ENCODE measurements at regions not wholly inside any gene's neighbourhood (a gene's known extent, or its start where the extent isn't known, plus 50 kb on each side); places are given as distances from the start of the nearest gene placed in this dataset.
"Not testable (repeated sequence)": the region's sequence is repeated elsewhere in the genome, so short reads cannot be mapped to it uniquely, and the experiment has no call there.

DNA sequence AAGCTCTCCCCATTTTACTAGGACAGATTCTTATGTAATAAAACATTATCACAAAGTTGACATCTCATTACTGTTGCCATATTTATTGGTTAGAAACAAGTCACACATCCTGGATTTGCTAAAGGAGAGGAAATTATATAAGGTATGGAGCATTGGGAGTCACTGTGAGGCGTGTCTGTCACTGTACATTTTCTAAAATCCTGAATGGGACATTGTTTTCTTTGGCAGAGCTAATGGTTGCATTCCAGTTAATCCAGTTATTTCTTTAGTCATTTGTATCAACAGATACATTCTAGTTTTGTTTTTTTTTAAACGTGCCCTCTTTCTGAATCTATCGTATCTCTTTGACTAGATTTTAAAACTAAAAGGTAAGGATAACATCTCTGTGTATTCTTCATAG, 70.2 kb upstream of the MITF start:
- Histone ChIP-seq H3K27ac (ENCODE audit: low read depth, low read length) (no peak overlapping the region), H3K9ac (ENCODE audit: low read depth in 1 of 2, low read length in 2 of 2) (no peak overlapping the region), H3K4me1 (ENCODE audit: control insufficient read depth in 1 of 2, insufficient read depth in 2 of 2, low read length in 2 of 2) (peaks cover 0 to 7% of the 10 kb centered on the region in 2 donors), H3K9me3 (ENCODE audit: control insufficient read depth in 1 of 2, low read length in 2 of 2) (peaks cover 0 to 2% of the 10 kb centered on the region in 2 donors), H3K27me3 (ENCODE audit: control insufficient read depth in 1 of 2, insufficient read depth in 2 of 2, low read length in 2 of 2) (no peaks in the 10 kb centered on the region), H3K4me3 (ENCODE audit: low read depth in 1 of 2, low read length in 2 of 2) (no peak overlapping the region), H3K36me3 (ENCODE audit: control insufficient read depth in 1 of 2, insufficient read depth in 2 of 2, low read length in 2 of 2) (no peaks in the 10 kb centered on the region)

DNA sequence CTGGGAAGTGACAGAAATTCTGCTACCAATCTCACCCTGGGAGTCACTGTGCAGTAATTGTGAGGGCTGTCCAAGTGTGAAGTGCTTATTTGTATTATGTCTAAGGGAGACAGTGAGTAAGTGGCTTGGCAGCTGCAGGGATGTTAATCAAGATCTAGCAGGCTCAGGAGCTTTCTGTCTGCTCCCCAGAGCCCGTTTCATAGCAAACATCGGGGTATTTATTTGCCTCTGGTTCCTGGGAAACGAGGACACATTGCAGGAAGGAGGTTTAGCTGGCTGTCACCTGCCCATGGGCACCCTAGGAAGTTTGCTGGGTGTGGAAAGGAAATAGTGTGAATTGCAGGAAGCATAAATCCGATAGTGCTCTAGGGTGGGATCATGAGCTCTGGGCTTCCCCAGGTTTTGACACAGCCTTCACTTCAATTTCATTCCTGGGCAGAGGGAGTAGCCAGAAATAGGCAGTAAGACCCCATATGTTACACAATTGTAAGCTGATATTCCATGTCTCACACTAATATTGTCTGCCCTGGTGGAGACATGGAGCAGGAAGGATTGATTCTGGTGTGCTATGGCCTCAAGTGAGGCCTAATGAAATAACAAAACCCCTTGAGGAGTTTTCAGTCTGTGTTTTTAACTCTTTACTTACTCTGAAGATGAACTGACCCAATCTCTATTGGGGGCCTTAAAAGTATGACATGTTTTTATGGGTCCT, 74.1 kb upstream of the MITF start:
- H3K27me3 ChIP-seq (ENCODE audit: control insufficient read depth in 1 of 2, insufficient read depth in 2 of 2, low read length in 2 of 2), result no peaks in the 10 kb centered on the region
- no peak overlapping the region for H3K27ac ChIP-seq (ENCODE audit: low read depth, low read length)
- peaks cover 0 to 7% of the 10 kb centered on the region in 2 donors for H3K4me1 ChIP-seq (ENCODE audit: control insufficient read depth in 1 of 2, insufficient read depth in 2 of 2, low read length in 2 of 2)
- peaks cover 0 to 2% of the 10 kb centered on the region in 2 donors for H3K9me3 ChIP-seq (ENCODE audit: control insufficient read depth in 1 of 2, low read length in 2 of 2)
- no peak overlapping the region for H3K4me3 ChIP-seq (ENCODE audit: low read depth in 1 of 2, low read length in 2 of 2)
- H3K9ac ChIP-seq (ENCODE audit: low read depth in 1 of 2, low read length in 2 of 2), result no peak overlapping the region
- no peaks in the 10 kb centered on the region for H3K36me3 ChIP-seq (ENCODE audit: control insufficient read depth in 1 of 2, insufficient read depth in 2 of 2, low read length in 2 of 2)

DNA sequence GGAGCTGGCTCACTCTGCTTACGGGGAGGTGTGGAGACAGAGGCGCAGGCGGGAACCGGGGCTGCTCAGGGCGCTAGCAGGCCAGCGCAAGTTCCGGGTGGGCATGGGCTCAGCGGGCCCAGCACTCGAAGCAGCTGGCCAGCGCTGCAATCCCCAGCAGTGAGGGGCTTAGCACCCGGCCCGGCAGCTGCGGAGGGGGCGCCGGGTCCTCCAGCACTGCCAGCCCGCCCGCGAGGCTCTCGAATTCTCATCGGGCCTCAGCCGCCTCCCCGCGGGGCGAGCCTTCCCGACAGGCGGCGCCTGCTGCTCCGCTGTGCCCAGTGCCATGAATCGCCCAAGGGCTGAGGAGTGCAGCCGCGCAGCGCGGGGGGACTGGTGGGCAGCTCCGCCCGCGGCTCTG, 78.6 kb upstream of the MITF start:
- Histone ChIP-seq H3K27me3 (ENCODE audit: control insufficient read depth in 1 of 2, insufficient read depth in 2 of 2, low read length in 2 of 2) (no peaks in the 10 kb centered on the region), H3K9ac (ENCODE audit: low read depth in 1 of 2, low read length in 2 of 2) (no peak overlapping the region), H3K9me3 (ENCODE audit: control insufficient read depth in 1 of 2, low read length in 2 of 2) (no peaks in the 10 kb centered on the region), H3K4me3 (ENCODE audit: low read depth in 1 of 2, low read length in 2 of 2) (no peak overlapping the region), H3K36me3 (ENCODE audit: control insufficient read depth in 1 of 2, insufficient read depth in 2 of 2, low read length in 2 of 2) (no peaks in the 10 kb centered on the region), H3K4me1 (ENCODE audit: control insufficient read depth in 1 of 2, insufficient read depth in 2 of 2, low read length in 2 of 2) (peaks cover 0 to 11% of the 10 kb centered on the region in 2 donors), H3K27ac (ENCODE audit: low read depth, low read length) (no peak overlapping the region)

DNA sequence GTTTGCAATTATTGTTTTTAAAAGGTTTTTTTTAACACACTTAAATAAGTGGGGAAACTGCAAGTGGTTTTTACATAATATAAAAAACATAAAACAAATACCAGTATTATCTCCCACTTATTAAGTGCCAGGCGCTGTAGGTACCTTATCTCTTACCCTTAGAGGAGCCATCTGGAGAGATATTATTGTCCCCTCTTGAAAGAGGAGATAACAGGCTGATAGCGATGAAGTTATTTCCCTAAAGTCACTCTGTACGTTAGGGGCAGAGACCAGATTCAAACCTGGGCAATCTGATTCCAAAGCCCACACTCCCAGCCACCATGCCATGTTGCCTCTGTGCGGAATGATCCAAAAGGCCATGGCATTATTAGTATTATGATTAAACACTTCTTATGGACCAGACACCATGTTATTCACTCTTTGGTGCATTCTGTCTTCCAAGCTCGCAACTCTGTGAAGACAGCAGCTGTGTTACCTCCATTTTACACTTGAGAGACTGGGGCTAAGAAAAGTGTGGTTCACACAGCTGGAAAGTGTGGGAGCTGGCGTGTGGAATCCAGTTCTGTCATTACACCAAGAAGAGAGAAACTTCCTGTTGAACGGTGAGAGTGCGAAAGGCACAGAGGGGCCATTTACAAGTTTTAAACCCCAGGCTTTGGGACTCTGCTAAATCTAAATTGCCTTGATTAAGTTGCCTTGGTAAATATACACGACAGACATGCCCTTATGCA, 79.9 kb upstream of the MITF start:
- no peaks in the 10 kb centered on the region for H3K9me3 ChIP-seq (ENCODE audit: control insufficient read depth in 1 of 2, low read length in 2 of 2)
- peaks cover 0 to 4% of the 10 kb centered on the region in 2 donors for H3K4me1 ChIP-seq (ENCODE audit: control insufficient read depth in 1 of 2, insufficient read depth in 2 of 2, low read length in 2 of 2)
- no peak overlapping the region for H3K9ac ChIP-seq (ENCODE audit: low read depth in 1 of 2, low read length in 2 of 2)
- H3K36me3 ChIP-seq (ENCODE audit: control insufficient read depth in 1 of 2, insufficient read depth in 2 of 2, low read length in 2 of 2), result no peaks in the 10 kb centered on the region
- H3K4me3 ChIP-seq (ENCODE audit: low read depth in 1 of 2, low read length in 2 of 2), result no peak overlapping the region
- H3K27me3 ChIP-seq (ENCODE audit: control insufficient read depth in 1 of 2, insufficient read depth in 2 of 2, low read length in 2 of 2), result no peaks in the 10 kb centered on the region
- H3K27ac ChIP-seq (ENCODE audit: low read depth, low read length), result no peak overlapping the region

DNA sequence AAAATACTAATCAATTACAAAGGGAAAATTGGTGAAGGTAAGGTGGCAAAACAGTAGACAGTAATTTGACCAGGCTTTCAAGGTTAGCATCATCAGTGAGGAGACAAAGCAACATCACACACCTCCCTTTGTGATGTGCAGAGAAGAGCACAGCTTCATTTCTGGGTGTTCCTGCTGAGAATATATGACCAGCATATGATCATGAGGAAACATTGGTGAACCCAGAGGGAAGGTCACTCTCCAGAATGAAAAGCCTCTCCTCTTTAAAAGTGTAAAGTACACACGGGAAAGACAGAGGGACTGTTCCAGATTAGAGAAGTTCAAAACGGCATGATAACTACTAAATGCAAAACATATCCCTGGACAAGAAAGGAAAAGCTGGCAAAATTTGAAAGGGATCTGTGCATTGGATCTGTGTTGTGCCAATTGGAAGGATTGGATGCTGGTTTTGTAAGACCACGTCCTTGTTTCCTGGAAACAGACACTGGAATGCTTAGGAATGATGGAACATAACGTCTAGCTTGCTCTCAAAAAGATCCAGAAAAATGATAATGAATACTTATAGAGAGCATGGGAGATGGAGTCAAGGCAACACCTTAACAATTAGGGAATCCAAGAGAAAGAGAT, 80.6 kb upstream of the MITF start:
- Histone ChIP-seq H3K36me3 (ENCODE audit: control insufficient read depth in 1 of 2, insufficient read depth in 2 of 2, low read length in 2 of 2) (no peaks in the 10 kb centered on the region), H3K27ac (ENCODE audit: low read depth, low read length) (no peak overlapping the region), H3K9ac (ENCODE audit: low read depth in 1 of 2, low read length in 2 of 2) (no peak overlapping the region), H3K9me3 (ENCODE audit: control insufficient read depth in 1 of 2, low read length in 2 of 2) (no peaks in the 10 kb centered on the region), H3K4me1 (ENCODE audit: control insufficient read depth in 1 of 2, insufficient read depth in 2 of 2, low read length in 2 of 2) (peaks cover 0 to 4% of the 10 kb centered on the region in 2 donors), H3K27me3 (ENCODE audit: control insufficient read depth in 1 of 2, insufficient read depth in 2 of 2, low read length in 2 of 2) (no peaks in the 10 kb centered on the region), H3K4me3 (ENCODE audit: low read depth in 1 of 2, low read length in 2 of 2) (no peak overlapping the region)

DNA sequence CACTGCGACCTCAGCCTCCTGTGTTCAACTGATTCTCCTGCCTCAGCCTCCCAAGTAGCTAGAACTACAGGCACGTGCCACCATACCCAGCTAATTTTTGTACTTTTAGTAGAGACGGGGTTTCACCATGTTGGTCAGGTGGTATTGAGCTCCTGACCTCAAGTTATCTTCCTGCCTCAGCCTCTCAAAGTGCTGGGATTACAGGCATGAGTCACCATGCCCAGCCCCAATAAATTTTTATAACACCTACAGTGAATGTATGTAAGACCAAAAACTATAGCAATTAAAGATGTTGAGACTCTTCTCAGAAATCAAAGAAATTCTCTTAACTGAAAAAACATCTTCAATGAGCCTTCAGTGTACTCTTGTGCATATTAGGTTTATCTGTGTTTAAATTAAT, 82.2 kb upstream of the MITF start:
- H3K36me3 ChIP-seq (ENCODE audit: control insufficient read depth in 1 of 2, insufficient read depth in 2 of 2, low read length in 2 of 2); H3K27ac ChIP-seq (ENCODE audit: low read depth, low read length); H3K4me3 ChIP-seq (ENCODE audit: low read depth in 1 of 2, low read length in 2 of 2); H3K27me3 ChIP-seq (ENCODE audit: control insufficient read depth in 1 of 2, insufficient read depth in 2 of 2, low read length in 2 of 2); H3K9me3 ChIP-seq (ENCODE audit: control insufficient read depth in 1 of 2, low read length in 2 of 2); H3K4me1 ChIP-seq (ENCODE audit: control insufficient read depth in 1 of 2, insufficient read depth in 2 of 2, low read length in 2 of 2); H3K9ac ChIP-seq (ENCODE audit: low read depth in 1 of 2, low read length in 2 of 2): not testable (repeated sequence)

DNA sequence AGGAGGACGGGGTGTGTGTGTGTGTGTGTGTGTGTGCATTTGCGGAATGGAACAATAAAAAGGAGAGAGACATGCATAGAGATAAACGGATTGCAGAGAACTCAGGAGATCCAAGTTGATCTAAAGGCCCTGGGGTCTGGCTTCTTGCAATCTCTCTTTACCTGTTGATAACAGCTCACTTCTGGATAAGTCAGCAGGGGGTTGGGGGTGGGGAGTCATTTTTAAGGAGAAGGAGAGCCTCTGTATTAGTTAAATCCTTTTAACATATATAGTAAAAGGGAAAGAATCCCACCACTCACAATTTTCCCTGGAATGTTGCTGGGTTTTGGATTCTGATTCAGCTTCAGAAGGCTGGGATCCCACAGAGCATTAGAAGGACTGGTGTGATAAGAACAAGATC, 87.5 kb upstream of the MITF start:
- Histone ChIP-seq H3K4me3 (ENCODE audit: low read depth in 1 of 2, low read length in 2 of 2) (no peak overlapping the region), H3K27ac (ENCODE audit: low read depth, low read length) (no peak overlapping the region), H3K36me3 (ENCODE audit: control insufficient read depth in 1 of 2, insufficient read depth in 2 of 2, low read length in 2 of 2) (no peaks in the 10 kb centered on the region), H3K4me1 (ENCODE audit: control insufficient read depth in 1 of 2, insufficient read depth in 2 of 2, low read length in 2 of 2) (peaks cover 0 to 3% of the 10 kb centered on the region in 2 donors), H3K9me3 (ENCODE audit: control insufficient read depth in 1 of 2, low read length in 2 of 2) (no peaks in the 10 kb centered on the region), H3K9ac (ENCODE audit: low read depth in 1 of 2, low read length in 2 of 2) (no peak overlapping the region), H3K27me3 (ENCODE audit: control insufficient read depth in 1 of 2, insufficient read depth in 2 of 2, low read length in 2 of 2) (no peaks in the 10 kb centered on the region)

DNA sequence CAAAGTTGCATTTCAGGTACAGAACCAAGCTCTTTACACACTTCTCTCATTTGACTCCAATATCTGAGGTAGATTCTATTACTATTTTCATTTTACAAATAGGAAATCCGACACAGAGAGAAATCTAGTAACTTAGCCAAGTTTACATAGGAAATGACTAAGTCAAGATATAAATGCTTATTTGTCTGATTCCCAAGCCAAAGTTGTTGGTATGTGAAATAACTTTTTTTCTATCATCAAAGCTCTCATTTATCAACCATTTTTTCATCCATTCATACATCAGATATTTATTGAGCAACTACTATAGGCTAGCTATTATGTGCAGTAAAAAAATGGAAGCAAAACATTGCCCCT, 89.2 kb upstream of the MITF start:
- no peak overlapping the region for H3K4me3 ChIP-seq (ENCODE audit: low read depth in 1 of 2, low read length in 2 of 2)
- H3K36me3 ChIP-seq (ENCODE audit: control insufficient read depth in 1 of 2, insufficient read depth in 2 of 2, low read length in 2 of 2), result no peaks in the 10 kb centered on the region
- H3K9ac ChIP-seq (ENCODE audit: low read depth in 1 of 2, low read length in 2 of 2), result no peak overlapping the region
- no peaks in the 10 kb centered on the region for H3K9me3 ChIP-seq (ENCODE audit: control insufficient read depth in 1 of 2, low read length in 2 of 2)
- H3K27ac ChIP-seq (ENCODE audit: low read depth, low read length), result no peak overlapping the region
- no peaks in the 10 kb centered on the region for H3K4me1 ChIP-seq (ENCODE audit: control insufficient read depth in 1 of 2, insufficient read depth in 2 of 2, low read length in 2 of 2)
- H3K27me3 ChIP-seq (ENCODE audit: control insufficient read depth in 1 of 2, insufficient read depth in 2 of 2, low read length in 2 of 2), result no peaks in the 10 kb centered on the region

DNA sequence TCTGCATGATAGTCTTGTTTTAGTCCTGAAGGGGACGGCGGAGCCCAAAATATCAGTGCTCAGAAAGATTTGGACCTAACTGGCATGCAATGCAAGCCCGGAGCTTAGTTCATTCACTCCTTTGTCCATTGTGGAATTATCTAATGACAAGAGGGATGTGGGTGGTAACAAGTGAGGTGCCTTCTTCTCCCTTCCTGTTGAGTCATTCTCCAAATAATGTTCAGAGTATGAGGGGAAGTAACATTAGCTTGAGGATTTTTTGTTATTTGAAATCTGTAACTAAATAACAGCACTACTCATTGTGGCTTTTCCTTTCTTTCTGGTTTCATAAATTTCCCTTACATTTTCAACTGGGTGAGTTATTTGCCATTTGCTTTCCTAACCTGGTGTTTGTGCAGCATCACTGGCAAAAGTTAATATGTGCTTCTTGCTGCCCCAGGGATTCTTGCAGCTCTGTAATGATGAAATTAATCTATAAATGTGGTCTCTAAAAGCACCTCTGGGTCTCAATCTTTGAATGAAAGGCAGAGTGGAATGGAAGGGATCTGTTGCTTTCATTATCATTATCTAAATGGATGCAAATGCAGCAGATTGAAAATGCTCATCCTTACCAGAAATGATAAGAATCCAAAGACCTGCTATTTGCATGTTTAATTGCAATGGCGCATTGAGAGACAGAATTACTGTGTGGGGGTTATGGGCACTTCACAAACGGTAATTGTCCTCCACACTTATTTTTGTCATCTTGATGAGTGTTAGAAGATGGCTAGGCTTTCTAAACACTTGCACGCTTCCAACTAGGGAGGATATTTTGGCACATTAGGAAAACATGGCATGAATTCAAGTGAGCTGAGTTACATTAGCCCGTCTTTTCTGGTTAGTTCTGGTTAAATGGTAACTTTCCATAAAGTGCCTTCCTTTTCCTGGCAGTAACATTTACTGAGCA, 89.9 kb upstream of the MITF start:
- Histone ChIP-seq H3K27ac (ENCODE audit: low read depth, low read length) (no peak overlapping the region), H3K27me3 (ENCODE audit: control insufficient read depth in 1 of 2, insufficient read depth in 2 of 2, low read length in 2 of 2) (no peaks in the 10 kb centered on the region), H3K9me3 (ENCODE audit: control insufficient read depth in 1 of 2, low read length in 2 of 2) (no peaks in the 10 kb centered on the region), H3K4me3 (ENCODE audit: low read depth in 1 of 2, low read length in 2 of 2) (no peak overlapping the region), H3K9ac (ENCODE audit: low read depth in 1 of 2, low read length in 2 of 2) (no peak overlapping the region), H3K36me3 (ENCODE audit: control insufficient read depth in 1 of 2, insufficient read depth in 2 of 2, low read length in 2 of 2) (no peaks in the 10 kb centered on the region), H3K4me1 (ENCODE audit: control insufficient read depth in 1 of 2, insufficient read depth in 2 of 2, low read length in 2 of 2) (no peaks in the 10 kb centered on the region)

All from duodenal mucosa (tissue), 2 donors.